ENCODE measurements at regions not wholly inside any gene's neighbourhood (a gene's known extent, or its start where the extent isn't known, plus 50 kb on each side); places are given as distances from the start of the nearest gene placed in this dataset.

DNA sequence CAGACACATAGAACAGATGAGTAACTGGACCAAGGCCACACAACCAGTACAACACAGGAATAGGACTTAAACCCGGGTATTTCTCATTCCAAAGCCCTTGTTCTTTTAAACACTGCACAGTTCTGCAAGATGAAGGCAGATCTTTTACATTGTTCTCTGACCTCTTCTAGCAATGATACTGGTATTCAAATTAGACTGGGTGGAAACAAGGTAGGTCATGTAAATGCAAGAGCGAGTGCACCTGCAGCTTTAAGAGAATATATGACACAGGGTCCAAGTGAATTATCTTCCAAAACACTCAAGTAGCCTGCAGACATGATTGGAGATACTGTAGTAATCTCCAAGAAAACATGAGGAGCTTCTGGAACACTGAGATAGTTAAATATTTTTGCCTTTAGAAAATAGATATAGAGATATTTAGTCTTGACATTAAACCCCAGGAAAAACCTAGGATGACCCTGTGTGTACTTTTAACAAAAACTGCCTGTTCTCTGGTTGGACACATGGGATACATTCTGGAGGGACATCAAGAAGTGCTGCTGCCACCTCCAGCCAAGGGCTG is 130.6 kb upstream of the EPB41L4A start:
- TF ChIP-seq CTCF (conservative IDR thresholded peaks at IDR 0.05; ENCODE audit: low read depth in 2 of 2) (no peak), EZH2phosphoT487 (IDR thresholded peaks at IDR 0.05; ENCODE audit: unreplicated experiment) (no peak), POLR2AphosphoS5 (IDR thresholded peaks at IDR 0.05; ENCODE audit: low read depth) (no peak), EZH2 (IDR thresholded peaks at IDR 0.05; ENCODE audit: low read depth, unreplicated experiment) (no peak), JUNB (IDR thresholded peaks at IDR 0.05; ENCODE audit: unreplicated experiment) (no peak), STAT1 (IDR thresholded peaks at IDR 0.05; ENCODE audit: unreplicated experiment) (no peak), CREB1 (CRISPR knock-in tag; IDR thresholded peaks at IDR 0.05; ENCODE audit: low read depth) (no peak), NANOG (IDR thresholded peaks at IDR 0.05; ENCODE audit: borderline replicate concordance) (no peak), ZNF331 (CRISPR knock-in tag; IDR thresholded peaks at IDR 0.05; ENCODE audit: low read depth) (no peak)
- TF ChIP-seq, protein P1, sequence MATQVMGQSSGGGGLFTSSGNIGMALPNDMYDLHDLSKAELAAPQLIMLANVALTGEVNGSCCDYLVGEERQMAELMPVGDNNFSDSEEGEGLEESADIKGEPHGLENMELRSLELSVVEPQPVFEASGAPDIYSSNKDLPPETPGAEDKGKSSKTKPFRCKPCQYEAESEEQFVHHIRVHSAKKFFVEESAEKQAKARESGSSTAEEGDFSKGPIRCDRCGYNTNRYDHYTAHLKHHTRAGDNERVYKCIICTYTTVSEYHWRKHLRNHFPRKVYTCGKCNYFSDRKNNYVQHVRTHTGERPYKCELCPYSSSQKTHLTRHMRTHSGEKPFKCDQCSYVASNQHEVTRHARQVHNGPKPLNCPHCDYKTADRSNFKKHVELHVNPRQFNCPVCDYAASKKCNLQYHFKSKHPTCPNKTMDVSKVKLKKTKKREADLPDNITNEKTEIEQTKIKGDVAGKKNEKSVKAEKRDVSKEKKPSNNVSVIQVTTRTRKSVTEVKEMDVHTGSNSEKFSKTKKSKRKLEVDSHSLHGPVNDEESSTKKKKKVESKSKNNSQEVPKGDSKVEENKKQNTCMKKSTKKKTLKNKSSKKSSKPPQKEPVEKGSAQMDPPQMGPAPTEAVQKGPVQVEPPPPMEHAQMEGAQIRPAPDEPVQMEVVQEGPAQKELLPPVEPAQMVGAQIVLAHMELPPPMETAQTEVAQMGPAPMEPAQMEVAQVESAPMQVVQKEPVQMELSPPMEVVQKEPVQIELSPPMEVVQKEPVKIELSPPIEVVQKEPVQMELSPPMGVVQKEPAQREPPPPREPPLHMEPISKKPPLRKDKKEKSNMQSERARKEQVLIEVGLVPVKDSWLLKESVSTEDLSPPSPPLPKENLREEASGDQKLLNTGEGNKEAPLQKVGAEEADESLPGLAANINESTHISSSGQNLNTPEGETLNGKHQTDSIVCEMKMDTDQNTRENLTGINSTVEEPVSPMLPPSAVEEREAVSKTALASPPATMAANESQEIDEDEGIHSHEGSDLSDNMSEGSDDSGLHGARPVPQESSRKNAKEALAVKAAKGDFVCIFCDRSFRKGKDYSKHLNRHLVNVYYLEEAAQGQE (IDR thresholded peaks at IDR 0.05; ENCODE audit: unreplicated experiment), result no peak
- TF ChIP-seq, protein P2, sequence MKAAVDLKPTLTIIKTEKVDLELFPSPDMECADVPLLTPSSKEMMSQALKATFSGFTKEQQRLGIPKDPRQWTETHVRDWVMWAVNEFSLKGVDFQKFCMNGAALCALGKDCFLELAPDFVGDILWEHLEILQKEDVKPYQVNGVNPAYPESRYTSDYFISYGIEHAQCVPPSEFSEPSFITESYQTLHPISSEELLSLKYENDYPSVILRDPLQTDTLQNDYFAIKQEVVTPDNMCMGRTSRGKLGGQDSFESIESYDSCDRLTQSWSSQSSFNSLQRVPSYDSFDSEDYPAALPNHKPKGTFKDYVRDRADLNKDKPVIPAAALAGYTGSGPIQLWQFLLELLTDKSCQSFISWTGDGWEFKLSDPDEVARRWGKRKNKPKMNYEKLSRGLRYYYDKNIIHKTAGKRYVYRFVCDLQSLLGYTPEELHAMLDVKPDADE (IDR thresholded peaks at IDR 0.05), result no peak
- TF ChIP-seq, protein P3, sequence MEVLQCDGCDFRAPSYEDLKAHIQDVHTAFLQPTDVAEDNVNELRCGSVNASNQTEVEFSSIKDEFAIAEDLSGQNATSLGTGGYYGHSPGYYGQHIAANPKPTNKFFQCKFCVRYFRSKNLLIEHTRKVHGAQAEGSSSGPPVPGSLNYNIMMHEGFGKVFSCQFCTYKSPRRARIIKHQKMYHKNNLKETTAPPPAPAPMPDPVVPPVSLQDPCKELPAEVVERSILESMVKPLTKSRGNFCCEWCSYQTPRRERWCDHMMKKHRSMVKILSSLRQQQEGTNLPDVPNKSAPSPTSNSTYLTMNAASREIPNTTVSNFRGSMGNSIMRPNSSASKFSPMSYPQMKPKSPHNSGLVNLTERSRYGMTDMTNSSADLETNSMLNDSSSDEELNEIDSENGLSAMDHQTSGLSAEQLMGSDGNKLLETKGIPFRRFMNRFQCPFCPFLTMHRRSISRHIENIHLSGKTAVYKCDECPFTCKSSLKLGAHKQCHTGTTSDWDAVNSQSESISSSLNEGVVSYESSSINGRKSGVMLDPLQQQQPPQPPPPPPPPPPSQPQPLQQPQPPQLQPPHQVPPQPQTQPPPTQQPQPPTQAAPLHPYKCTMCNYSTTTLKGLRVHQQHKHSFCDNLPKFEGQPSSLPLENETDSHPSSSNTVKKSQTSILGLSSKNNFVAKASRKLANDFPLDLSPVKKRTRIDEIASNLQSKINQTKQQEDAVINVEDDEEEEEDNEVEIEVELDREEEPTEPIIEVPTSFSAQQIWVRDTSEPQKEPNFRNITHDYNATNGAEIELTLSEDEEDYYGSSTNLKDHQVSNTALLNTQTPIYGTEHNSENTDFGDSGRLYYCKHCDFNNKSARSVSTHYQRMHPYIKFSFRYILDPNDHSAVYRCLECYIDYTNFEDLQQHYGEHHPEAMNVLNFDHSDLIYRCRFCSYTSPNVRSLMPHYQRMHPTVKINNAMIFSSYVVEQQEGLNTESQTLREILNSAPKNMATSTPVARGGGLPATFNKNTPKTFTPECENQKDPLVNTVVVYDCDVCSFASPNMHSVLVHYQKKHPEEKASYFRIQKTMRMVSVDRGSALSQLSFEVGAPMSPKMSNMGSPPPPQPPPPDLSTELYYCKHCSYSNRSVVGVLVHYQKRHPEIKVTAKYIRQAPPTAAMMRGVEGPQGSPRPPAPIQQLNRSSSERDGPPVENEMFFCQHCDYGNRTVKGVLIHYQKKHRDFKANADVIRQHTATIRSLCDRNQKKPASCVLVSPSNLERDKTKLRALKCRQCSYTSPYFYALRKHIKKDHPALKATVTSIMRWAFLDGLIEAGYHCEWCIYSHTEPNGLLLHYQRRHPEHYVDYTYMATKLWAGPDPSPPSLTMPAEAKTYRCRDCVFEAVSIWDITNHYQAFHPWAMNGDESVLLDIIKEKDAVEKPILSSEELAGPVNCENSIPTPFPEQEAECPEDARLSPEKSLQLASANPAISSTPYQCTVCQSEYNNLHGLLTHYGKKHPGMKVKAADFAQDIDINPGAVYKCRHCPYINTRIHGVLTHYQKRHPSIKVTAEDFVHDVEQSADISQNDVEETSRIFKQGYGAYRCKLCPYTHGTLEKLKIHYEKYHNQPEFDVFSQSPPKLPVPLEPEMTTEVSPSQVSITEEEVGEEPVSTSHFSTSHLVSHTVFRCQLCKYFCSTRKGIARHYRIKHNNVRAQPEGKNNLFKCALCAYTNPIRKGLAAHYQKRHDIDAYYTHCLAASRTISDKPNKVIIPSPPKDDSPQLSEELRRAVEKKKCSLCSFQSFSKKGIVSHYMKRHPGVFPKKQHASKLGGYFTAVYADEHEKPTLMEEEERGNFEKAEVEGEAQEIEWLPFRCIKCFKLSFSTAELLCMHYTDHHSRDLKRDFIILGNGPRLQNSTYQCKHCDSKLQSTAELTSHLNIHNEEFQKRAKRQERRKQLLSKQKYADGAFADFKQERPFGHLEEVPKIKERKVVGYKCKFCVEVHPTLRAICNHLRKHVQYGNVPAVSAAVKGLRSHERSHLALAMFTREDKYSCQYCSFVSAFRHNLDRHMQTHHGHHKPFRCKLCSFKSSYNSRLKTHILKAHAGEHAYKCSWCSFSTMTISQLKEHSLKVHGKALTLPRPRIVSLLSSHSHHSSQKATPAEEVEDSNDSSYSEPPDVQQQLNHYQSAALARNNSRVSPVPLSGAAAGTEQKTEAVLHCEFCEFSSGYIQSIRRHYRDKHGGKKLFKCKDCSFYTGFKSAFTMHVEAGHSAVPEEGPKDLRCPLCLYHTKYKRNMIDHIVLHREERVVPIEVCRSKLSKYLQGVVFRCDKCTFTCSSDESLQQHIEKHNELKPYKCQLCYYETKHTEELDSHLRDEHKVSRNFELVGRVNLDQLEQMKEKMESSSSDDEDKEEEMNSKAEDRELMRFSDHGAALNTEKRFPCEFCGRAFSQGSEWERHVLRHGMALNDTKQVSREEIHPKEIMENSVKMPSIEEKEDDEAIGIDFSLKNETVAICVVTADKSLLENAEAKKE (CRISPR knock-in tag; IDR thresholded peaks at IDR 0.05), result no peak

Data from GM23338 (cell line).